ENCODE measurements at regions not wholly inside any gene's neighbourhood (a gene's known extent, or its start where the extent isn't known, plus 50 kb on each side); places are given as distances from the start of the nearest gene placed in this dataset.

DNA sequence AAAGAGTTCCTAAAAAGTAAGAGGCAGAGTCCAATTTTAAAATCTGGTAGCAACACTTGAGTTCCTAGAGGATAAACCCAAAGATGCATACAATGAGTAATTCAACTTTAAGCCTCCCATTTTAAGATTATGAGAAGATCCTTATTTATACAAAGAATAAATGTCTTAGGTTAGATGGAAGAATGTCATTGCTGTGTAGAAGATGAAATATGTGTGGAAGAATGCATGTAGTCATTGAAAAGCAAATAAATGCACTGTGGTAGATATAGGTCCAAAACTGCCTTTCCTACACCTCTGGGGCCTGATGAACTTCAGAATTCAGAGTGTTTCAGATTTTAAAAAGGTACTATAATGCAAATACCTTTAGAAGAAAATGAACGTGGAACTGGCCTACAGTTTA, 58.7 kb upstream of the LRP1B start:
- H3K27me3 ChIP-seq (replicated peaks in 2 of 5; ENCODE audit: control insufficient read depth in 4 of 5, insufficient read depth in 5 of 5, low read length in 4 of 5), result no peaks in the 10 kb centered on the region
- no peak overlapping the region for H3K4me3 ChIP-seq (ENCODE audit: control insufficient read depth in 1 of 7, extremely low read depth in 1 of 7, insufficient read depth in 4 of 7, low read depth in 2 of 7, low read length in 6 of 7)
- peaks cover 0 to 14% (median 12%) of the 10 kb centered on the region in 4 experiments for H3K4me1 ChIP-seq (ENCODE audit: control extremely low read depth in 1 of 4, control insufficient read depth in 4 of 4, insufficient read depth in 4 of 4, low read length in 3 of 4)
- no peaks in the 10 kb centered on the region for H3K36me3 ChIP-seq (ENCODE audit: control insufficient read depth in 4 of 4, insufficient read depth in 4 of 4, low read length in 3 of 4)
- H3K27ac ChIP-seq (ENCODE audit: insufficient read depth in 1 of 2, low read depth in 1 of 2, low read length in 2 of 2, poor library complexity in 1 of 2, severe bottlenecking in 2 of 2), result no peak overlapping the region
- POLR2A ChIA-PET, result no interaction called here
- CTCF ChIA-PET, result no interaction called here
- peaks cover 0 to 2% (median 0%) of the 10 kb centered on the region in 5 experiments for H3K9me3 ChIP-seq (ENCODE audit: control extremely low read depth in 1 of 5, control insufficient read depth in 4 of 5, insufficient read depth in 2 of 5, low read depth in 1 of 5, low read length in 4 of 5)
- no CpG with 5 or more reads among the region's 1 CpG for WGBS (ENCODE audit: insufficient coverage)
- no peak for DNase-seq

DNA sequence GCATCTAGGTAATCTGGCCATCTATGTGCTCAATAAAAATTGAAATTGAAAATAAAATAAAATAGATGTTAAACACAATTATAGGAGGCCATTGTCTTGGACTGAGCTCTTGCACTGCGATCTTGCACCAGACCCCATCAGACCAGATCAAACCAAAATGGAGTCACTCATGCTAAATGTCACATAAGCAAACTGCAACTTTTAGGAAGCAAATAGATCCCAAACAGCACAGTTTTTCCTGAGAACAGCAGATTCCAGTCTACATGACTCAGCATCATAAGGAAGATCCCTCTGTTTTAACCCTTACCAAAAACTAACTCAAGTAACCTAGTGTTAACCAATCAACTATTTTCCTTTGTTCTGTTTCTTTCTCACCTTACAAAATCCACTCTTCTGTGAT, 57.7 kb upstream of the LRP1B start:
- H3K36me3 ChIP-seq (ENCODE audit: control insufficient read depth in 4 of 4, insufficient read depth in 4 of 4, low read length in 3 of 4), result no peaks in the 10 kb centered on the region
- no peak overlapping the region for H3K27ac ChIP-seq (ENCODE audit: insufficient read depth in 1 of 2, low read depth in 1 of 2, low read length in 2 of 2, poor library complexity in 1 of 2, severe bottlenecking in 2 of 2)
- no peak for DNase-seq
- ChIA-PET CTCF (no interaction called here), POLR2A (no interaction called here)
- peaks cover 0 to 14% (median 12%) of the 10 kb centered on the region in 4 experiments for H3K4me1 ChIP-seq (ENCODE audit: control extremely low read depth in 1 of 4, control insufficient read depth in 4 of 4, insufficient read depth in 4 of 4, low read length in 3 of 4)
- no peak overlapping the region for H3K4me3 ChIP-seq (ENCODE audit: control insufficient read depth in 1 of 7, extremely low read depth in 1 of 7, insufficient read depth in 4 of 7, low read depth in 2 of 7, low read length in 6 of 7)
- H3K27me3 ChIP-seq (replicated peaks in 2 of 5; ENCODE audit: control insufficient read depth in 4 of 5, insufficient read depth in 5 of 5, low read length in 4 of 5), result no peaks in the 10 kb centered on the region
- 100% methylated on average over 1 of the region's 1 CpG for WGBS (ENCODE audit: insufficient coverage)
- H3K9me3 ChIP-seq (ENCODE audit: control extremely low read depth in 1 of 5, control insufficient read depth in 4 of 5, insufficient read depth in 2 of 5, low read depth in 1 of 5, low read length in 4 of 5), result peaks cover 0 to 2% (median 0%) of the 10 kb centered on the region in 5 experiments

DNA sequence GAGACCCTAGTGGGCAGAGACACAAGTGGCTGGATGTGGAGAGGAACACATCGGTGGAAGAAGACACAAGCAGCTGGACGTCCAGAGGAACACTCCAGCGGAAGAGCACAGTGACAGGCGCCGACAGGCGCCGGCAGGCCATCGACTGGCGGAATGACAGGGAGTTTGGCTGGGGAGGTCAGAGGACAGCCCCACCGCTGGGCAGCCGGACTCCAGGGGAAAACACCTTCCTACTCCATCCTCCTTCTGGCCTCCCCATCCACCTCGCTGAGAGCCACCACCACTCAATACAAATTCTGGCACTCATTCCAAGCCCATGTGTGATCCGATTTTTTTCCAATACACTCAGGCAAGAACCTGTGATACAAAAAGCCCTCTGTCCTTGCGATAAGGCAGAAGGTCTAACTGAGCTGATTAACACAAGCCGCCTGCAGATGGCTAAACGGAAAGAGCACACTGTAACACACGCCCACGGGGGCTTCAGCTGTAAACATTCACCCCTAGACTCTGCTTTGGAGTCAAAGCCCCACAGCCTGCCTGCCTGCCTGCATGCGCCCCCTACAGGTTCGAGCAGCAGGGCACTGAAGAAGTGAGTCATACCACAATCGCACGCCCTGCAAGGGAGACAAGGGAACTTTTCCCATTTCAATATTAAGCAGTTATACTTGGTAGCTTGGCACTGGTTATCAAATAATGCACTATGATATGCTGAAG, 50.2 kb upstream of the LRP1B start:
- Histone ChIP-seq H3K4me1 (ENCODE audit: control extremely low read depth in 1 of 4, control insufficient read depth in 4 of 4, insufficient read depth in 4 of 4, low read length in 3 of 4) (peaks cover 0 to 11% (median 9%) of the 10 kb centered on the region in 4 experiments), H3K9me3 (ENCODE audit: control extremely low read depth in 1 of 5, control insufficient read depth in 4 of 5, insufficient read depth in 2 of 5, low read depth in 1 of 5, low read length in 4 of 5) (no peaks in the 10 kb centered on the region), H3K4me3 (ENCODE audit: control insufficient read depth in 1 of 7, extremely low read depth in 1 of 7, insufficient read depth in 4 of 7, low read depth in 2 of 7, low read length in 6 of 7) (no peak overlapping the region), H3K27ac (ENCODE audit: insufficient read depth in 1 of 2, low read depth in 1 of 2, low read length in 2 of 2, poor library complexity in 1 of 2, severe bottlenecking in 2 of 2) (no peak overlapping the region), H3K36me3 (ENCODE audit: control insufficient read depth in 4 of 4, insufficient read depth in 4 of 4, low read length in 3 of 4) (no peaks in the 10 kb centered on the region), H3K27me3 (replicated peaks in 2 of 5; ENCODE audit: control insufficient read depth in 4 of 5, insufficient read depth in 5 of 5, low read length in 4 of 5) (no peaks in the 10 kb centered on the region)
- WGBS (ENCODE audit: insufficient coverage), result 88% methylated on average over 17 of the region's 22 CpGs
- ChIA-PET POLR2A (no interaction called here), CTCF (interaction anchor here (1.0 to 1.8 kb wide), 2 partner anchors 12 to 21 kb away, joined by 3 to 8 read pairs; no protein-coding TSS in a partner anchor)
- peak; percentile 19 to 57 (median 47) for DNase-seq
